ENCODE measurements at regions not wholly inside any gene's neighbourhood (a gene's known extent, or its start where the extent isn't known, plus 50 kb on each side); places are given as distances from the start of the nearest gene placed in this dataset.
"Not testable (repeated sequence)": the region's sequence is repeated elsewhere in the genome, so short reads cannot be mapped to it uniquely, and the experiment has no call there.

DNA sequence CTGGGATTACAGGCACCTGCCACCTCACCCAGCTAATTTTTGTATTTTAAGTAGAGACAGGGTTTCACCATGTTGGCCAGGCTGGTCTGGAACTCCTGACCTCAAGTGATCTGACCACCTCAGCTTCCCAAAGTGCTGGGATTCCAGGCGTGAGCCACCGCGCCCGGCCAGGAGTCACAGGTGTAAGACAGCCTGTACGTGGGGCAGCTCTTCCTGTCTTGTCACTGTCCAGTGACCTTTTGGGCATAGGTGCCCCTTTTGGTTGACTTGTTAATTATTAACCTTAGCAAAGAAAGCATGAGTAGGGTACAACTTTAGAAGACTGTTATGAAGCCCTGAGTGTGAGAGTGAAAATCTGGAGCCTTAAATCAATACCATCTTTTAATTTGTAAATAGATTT, 703.7 kb upstream of the SOX11 start:
- TF ChIP-seq, protein P1, sequence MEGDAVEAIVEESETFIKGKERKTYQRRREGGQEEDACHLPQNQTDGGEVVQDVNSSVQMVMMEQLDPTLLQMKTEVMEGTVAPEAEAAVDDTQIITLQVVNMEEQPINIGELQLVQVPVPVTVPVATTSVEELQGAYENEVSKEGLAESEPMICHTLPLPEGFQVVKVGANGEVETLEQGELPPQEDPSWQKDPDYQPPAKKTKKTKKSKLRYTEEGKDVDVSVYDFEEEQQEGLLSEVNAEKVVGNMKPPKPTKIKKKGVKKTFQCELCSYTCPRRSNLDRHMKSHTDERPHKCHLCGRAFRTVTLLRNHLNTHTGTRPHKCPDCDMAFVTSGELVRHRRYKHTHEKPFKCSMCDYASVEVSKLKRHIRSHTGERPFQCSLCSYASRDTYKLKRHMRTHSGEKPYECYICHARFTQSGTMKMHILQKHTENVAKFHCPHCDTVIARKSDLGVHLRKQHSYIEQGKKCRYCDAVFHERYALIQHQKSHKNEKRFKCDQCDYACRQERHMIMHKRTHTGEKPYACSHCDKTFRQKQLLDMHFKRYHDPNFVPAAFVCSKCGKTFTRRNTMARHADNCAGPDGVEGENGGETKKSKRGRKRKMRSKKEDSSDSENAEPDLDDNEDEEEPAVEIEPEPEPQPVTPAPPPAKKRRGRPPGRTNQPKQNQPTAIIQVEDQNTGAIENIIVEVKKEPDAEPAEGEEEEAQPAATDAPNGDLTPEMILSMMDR (IDR thresholded peaks at IDR 0.05; ENCODE audit: insufficient read depth, low read length, poor library complexity, severe bottlenecking), result not testable (repeated sequence)
- TF ChIP-seq EZH2phosphoT487 (conservative IDR thresholded peaks at IDR 0.05; ENCODE audit: low read length), result not testable (repeated sequence)
